Retinal pigment epithelial cell (primary cell): ENCODE measurements at regions not wholly inside any gene's neighbourhood (a gene's known extent, or its start where the extent isn't known, plus 50 kb on each side); places are given as distances from the start of the nearest gene placed in this dataset.

Experiments used
- DNase-seq: peaks from one replicate; pipeline ENCODE4 v3.0.0-alpha.2; 2010; ENCODE audit warnings: low read depth
- H3K4me3 ChIP-seq: 2 replicates; pipeline ENCODE4 v1.5.1; 2011; ENCODE audit warnings: mild to moderate bottlenecking, low read length, control low read depth, moderate library complexity
- CTCF ChIP-seq: conservative IDR thresholded peaks from 2 replicates; pipeline ENCODE4 v1.5.1; 2011; ENCODE audit warnings: low read depth, low read length, control low read depth, inconsistent platforms

DNA sequence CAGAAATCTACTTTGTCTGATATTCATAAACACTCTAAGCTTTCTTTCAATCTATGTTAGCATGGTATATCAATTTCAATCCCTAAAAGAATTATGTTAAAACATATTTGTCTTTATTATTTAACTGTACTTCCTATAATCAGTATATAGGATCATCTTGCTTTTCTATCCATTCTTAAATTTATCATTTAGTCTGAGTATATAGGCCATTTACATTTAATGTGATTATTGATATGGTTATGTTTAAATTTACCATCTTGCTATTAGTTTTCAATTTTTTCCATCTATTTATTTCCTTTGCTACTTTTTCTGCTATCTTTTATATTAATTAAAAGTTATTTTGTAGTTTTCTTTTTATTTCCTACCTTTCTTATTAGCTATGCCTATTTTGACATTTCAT lies 174.8 kb upstream of the MBNL1 start:
- H3K4me3 ChIP-seq: no peak overlapping the region
- TF ChIP-seq CTCF: no peak
- DNase-seq: no peak

DNA sequence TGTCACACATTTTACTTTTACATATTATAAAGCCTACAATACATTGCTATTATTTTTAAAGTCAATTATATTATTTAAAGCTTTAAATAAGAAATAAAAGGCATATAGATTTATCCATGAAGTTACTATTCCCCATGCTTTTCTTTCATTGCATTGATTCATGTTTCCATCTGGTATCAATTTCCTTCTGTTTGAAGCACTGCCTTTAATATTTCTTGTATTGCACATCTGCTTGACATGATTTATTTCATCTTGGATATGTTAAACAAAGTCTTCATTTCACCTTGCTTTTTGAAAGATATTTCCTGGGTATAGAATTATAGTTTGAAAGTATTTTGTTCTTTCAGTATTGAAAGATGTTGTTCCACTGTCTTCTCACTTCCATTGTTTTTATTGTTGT lies 174.3 kb upstream of the MBNL1 start:
- TF ChIP-seq CTCF: no peak
- H3K4me3 ChIP-seq: no peak overlapping the region
- no peak for DNase-seq

GRCh38 chr3:152095472-152095871 lies 173.3 kb upstream of the MBNL1 start:
- no peak for DNase-seq
- TF ChIP-seq CTCF: no peak
- H3K4me3 ChIP-seq: no peak overlapping the region

DNA sequence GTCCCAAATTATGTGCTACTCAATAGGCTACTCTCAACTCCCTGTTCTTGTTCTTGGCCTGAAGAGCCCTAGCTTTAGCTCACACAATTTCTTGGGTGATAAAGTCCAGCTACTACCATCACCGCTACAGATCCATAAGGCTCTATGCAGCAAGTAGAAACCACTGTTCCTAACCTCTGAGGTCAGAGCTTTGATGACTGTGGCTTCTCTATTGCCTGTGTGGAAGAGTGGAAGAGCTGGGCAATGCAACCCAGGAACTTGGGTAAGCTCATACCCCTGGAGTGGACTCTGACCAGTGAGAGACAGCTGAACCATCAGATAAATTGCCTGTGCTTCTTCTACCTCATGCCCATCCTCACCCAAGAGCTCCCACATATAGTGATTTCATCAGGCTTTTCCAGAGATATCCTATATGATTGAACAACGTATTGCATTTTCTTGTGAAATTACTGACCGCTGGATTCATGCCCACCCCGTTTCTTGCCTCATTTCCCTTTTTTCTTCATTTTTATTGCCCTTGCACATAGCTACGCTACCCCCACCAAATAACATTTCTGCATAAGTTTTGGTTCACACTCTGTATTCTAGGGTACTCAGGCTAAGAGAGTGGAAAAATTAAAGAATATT lies 172.3 kb upstream of the MBNL1 start:
- TF ChIP-seq CTCF: no peak
- no peak overlapping the region for H3K4me3 ChIP-seq
- DNase-seq: no peak

- DNase-seq: no peak
- no peak overlapping the region for H3K4me3 ChIP-seq
- no peak for TF ChIP-seq CTCF
These were observed 171.6 kb upstream of the MBNL1 start for GRCh38 chr3:152097120-152097519.

- H3K4me3 ChIP-seq: no peak overlapping the region
- TF ChIP-seq CTCF: no peak
- DNase-seq: no peak
These were observed 171.0 kb upstream of the MBNL1 start for GRCh38 chr3:152097770-152098169.

- TF ChIP-seq CTCF: no peak
- DNase-seq: no peak
- H3K4me3 ChIP-seq: no peak overlapping the region
These were observed 168.1 kb upstream of the MBNL1 start for GRCh38 chr3:152100491-152101132.
